ENCODE measurements at regions not wholly inside any gene's neighbourhood (a gene's known extent, or its start where the extent isn't known, plus 50 kb on each side); places are given as distances from the start of the nearest gene placed in this dataset.
"Not testable (repeated sequence)": the region's sequence is repeated elsewhere in the genome, so short reads cannot be mapped to it uniquely, and the experiment has no call there.

GRCh38 chr5:92132294-92132908 is 749.3 kb upstream of the ARRDC3 start:
- DNase-seq (ENCODE audit: low read depth) = not testable (repeated sequence)

DNA sequence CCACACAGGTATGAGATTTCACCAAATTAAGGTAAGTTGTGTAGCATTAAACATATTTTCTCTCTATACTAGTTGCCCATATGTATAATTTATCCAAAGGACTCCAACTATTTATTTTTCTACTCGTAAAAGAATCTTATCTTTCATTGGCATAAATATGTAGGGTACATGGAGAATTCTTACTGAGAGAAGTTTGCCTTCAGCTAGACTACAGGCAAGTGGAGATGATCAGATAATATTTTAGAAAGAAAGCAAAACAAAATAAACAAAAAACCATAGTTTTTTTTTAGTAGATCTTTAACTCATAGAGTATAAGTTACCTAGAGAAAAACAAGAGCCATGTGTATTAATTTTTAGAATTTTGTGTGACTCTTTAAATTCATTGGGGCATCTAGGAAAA is 743.1 kb upstream of the ARRDC3 start:
- no peak for DNase-seq (ENCODE audit: low read depth)

GRCh38 chr5:92119110-92119509 is 736.0 kb upstream of the ARRDC3 start:
- DNase-seq (ENCODE audit: low read depth) = no peak

DNA sequence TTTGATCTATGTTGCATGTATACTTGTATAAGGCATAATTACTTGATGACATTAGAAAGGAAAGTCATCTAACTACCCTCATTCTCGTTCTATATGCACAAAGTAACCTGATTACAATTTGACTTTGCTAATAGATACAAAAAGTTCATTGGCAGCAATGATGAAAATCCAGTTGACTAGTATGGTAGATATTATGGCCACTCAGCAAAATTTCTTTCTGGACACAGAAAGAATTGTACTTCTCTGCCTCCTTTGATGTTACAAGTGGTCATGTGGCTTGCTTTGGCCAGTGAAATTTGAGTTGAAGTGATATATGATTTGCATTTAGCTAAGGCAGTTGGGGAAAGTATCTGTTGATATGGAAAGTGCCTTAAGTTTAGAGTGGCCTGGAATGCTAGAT is 723.7 kb upstream of the ARRDC3 start:
- no peak for DNase-seq (ENCODE audit: low read depth)

GRCh38 chr5:92104126-92104525 is 721.0 kb upstream of the ARRDC3 start:
- no peak for DNase-seq (ENCODE audit: low read depth)

GRCh38 chr5:92102313-92102712 is 719.2 kb upstream of the ARRDC3 start:
- DNase-seq (ENCODE audit: low read depth) = no peak

GRCh38 chr5:92092239-92092638 is 709.1 kb upstream of the ARRDC3 start:
- DNase-seq (ENCODE audit: low read depth) = no peak

DNA sequence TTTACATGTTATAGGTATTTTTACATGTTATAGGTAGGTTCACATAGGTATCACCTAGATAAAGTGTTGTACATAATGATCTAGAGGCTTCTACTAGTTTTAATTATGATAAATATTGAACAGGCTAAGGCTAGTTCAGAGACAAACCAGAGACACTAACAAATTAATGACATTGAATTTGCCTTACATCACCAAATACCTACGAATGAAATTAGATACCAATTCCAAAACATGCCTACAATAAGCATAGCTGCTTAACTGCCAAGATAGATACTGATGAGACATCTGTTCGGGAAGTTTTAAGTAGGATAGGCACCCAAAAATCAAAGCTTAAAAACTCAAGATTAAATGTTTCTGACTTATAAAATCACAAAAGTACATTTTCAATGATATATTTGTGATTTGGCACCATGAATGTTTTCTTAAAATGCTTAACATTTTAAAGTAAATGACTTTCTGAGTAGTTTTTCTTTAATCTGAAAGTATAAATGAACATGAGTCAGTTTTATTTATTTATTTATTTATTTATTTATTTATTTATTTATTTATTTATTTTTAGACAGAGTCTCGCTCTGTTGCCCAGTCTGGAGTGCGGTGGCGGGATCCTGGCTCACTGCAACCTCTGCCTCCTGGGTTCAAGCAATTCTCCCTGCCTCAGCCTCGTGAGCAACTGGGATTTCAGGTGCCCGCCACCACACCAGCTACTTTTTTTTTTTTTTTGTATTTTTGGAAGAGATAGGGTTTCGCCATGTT is 703.1 kb upstream of the ARRDC3 start:
- DNase-seq (ENCODE audit: low read depth) = no peak

- DNase-seq (ENCODE audit: low read depth) = no peak
Observed at GRCh38 chr5:92081958-92082712, 699.0 kb upstream of the ARRDC3 start.

- no peak for DNase-seq (ENCODE audit: low read depth)
Observed at GRCh38 chr5:92070786-92071185, 687.7 kb upstream of the ARRDC3 start.

GRCh38 chr5:92064993-92065392 is 681.9 kb upstream of the ARRDC3 start:
- DNase-seq (ENCODE audit: low read depth) = no peak

DNA sequence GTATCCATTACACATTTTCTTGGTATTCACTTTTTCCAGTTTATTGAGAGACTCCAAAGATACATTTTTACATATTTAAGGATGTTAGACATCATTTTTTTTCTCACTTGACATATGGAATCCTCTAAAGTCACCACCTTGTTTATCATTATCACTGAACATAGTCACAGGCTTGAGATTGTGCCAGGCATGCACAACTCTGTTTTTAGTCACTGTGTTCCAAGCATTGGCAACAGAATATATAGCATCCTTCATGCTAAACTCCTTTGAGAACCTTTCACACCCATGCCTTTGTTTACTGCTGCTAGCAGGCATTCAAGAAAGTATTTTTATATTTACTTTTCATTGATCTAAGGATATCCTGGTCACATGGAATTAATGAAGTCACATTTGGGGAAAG is 668.6 kb upstream of the ARRDC3 start:
- DNase-seq (ENCODE audit: low read depth) = no peak

DNA sequence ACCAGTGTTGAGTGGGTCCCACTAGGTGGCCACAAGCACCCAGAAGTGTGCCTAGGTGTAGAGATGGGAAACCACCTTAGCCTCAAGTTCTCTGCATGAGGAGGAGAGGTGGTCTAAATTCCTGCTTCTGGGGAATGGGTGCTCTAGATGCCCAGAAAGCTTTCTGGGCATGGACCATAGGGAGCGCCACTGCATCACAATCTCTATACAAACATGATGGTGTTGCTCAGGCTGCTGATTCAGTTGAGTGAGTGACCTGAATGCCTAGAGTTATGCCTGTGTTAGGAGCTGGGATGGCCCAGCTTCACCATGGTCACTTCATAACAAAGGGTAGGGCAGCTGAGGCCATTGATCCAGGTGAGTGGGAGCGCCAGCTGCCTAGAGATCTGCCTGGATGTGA is 667.9 kb upstream of the ARRDC3 start:
- no peak for DNase-seq (ENCODE audit: low read depth)

DNA sequence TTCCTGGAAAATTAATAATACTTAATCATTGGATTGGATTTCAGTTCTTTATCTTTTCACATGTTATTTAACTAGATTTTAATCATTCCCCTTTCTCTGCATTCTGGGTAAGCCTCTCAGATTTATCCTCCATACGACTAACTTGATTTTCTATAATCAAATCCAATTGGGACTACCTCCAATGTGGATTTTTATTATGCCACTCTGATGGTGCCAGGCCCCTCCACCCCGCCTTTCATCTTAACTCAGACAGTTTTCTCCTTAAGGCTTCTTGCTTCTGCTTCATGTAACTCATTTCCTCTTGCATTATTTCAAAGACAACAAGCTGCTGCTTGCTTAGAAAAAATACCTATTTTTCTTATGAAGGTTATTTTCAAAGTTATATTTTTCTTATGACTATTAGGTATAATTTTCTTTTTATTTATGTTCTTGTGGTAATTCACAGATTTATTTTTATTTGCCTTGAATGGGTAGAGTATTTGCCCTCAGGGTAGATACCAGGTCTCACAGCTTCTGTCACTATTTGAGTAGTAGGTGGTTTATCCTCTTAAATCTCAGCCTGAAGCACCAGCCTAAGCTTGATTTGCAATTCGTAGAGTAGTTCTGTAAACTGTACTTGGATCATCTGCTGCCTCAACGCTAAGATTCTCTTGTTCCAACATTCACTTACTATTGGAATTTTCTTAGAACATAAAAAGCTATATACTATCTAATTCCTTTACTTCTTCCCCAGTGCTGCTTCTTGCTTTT is 659.0 kb upstream of the ARRDC3 start:
- DNase-seq (ENCODE audit: low read depth) = no peak

DNA sequence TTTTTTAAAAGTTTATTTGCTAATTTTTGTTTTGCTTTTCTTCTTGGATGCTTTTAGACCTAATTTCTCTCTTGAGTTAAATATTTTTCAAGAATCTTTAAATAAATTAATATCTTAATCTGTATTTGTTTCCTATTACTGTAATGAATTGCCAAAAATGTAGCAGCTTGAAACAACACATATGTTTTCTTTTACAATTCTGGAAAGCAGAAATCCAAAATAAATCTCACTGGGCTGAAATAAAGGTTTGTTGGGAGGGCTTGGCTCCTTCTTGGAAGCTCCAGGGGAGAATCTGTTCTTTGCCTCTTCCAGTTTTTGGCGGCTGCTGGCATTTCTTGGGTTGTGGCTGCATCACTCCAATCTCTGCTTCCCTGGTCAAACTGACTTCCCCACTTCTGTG is 658.1 kb upstream of the ARRDC3 start:
- DNase-seq (ENCODE audit: low read depth) = no peak

GRCh38 chr5:92029792-92030191 is 646.7 kb upstream of the ARRDC3 start:
- DNase-seq (ENCODE audit: low read depth) = not testable (repeated sequence)

GRCh38 chr5:92023555-92023954 is 640.4 kb upstream of the ARRDC3 start:
- no peak for DNase-seq (ENCODE audit: low read depth)

GRCh38 chr5:92023141-92023471 is 640.0 kb upstream of the ARRDC3 start:
- no peak for DNase-seq (ENCODE audit: low read depth)

DNA sequence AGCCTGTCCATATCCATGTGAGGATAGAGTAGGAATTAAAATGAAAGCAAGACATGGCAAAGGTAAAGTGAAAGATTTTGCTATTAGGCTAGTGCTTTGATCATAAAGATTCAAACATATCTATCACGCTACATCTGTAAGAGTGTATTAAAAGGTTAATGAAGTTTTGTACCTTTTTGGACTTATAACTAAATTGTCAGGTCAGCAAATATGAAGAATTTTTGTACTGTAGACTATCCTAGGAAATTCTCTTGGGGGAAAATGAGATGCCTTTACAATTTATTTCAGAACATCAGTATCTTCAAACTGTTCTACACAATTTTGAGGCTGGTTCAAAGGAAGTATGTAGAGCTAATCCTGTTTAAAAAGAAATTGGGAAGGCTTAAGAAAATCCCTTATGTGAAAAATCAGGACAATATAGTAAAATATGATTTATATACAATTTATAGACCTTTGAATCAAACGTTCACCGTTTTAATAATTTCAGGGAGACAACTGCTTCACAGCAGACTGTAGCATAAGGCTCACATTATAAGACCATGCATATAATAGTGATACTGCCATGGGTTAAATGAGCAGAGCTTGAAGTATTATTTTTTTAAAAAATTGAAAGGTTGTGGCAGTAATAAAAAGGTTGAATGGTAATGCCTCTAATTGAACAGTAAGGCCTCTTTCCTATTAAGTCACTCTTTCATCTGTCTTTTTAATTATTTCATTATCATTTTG is 639.5 kb upstream of the ARRDC3 start:
- no peak for DNase-seq (ENCODE audit: low read depth)

DNA sequence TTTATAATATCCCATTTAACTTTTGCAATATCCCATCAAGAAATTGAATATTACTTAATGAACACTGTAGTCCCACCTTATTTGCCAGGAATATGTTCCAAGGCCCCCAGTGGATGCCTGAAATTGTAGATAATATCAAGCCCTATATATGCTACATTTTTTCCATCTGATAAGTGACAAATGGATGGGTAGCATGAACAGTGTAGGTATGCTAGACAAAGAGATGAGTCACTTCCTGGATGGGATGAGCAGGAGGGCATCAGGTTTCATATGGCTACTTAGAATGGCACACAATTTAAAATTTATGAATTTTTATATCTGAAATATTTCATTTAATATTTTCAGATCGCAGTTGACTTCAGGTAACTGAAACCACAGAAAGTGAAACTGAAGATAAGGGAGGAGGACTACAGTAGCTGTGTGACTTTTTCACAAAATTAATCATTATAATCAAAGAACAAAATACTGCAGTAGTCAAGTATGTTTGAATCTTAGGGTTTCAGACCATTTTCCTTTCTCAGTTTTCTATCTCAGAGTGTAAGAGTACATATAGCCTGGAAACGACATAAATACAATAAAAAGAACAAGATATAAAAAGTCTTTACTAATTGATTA is 636.4 kb upstream of the ARRDC3 start:
- DNase-seq (ENCODE audit: low read depth) = no peak

- peak; percentile 58 for DNase-seq (ENCODE audit: low read depth)
Observed at GRCh38 chr5:92017776-92018175, 634.7 kb upstream of the ARRDC3 start.
